ENCODE measurements at regions not wholly inside any gene's neighbourhood (a gene's known extent, or its start where the extent isn't known, plus 50 kb on each side); places are given as distances from the start of the nearest gene placed in this dataset.

DNA sequence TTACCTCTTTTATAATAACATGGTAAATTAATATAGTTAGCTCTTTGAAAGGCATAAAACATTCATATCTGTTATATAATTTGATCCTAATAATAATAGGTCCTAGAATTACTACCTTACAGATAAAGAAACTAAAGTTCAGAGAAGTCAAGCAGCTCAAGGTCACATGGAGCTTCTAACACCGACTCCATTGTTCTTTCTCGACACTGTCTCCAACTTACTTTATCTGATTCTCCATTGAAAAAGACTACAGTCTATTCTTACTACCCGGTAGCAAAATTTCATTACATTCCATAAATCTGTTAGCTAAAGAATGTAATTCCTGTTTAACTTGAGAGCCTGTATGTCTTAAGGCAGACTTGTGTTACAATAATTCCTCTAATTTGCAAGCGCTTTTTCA lies 96.3 kb upstream of the TMEM161B start:
- no peak for DNase-seq (ENCODE audit: low spot score)

DNA sequence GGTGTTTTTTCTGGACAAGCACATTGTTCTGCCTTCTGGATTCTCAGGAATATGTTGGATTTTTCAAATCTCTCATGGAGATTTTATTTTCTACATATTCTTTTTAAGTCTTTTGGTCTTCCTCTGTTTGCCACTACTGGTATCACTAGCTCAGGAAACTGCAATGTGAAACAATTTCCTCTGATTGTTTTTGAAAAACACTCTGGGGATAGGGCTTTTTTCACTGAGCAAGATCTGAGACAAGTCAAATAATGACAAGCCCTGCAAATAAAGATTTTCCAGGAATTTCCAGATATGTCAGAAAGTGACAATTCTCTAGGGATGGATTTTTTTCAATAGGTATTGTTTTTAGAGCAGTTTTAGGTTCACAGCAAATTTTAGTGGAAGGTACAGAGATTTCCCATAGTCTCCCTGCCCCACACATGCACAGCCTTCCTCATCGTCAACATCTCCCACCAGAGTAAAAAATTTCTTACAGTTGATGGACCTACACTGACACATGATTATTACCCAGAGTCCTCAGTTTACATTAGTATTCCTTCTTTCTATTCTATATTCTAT lies 86.9 kb upstream of the TMEM161B start:
- DNase-seq (ENCODE audit: low spot score): no peak

DNA sequence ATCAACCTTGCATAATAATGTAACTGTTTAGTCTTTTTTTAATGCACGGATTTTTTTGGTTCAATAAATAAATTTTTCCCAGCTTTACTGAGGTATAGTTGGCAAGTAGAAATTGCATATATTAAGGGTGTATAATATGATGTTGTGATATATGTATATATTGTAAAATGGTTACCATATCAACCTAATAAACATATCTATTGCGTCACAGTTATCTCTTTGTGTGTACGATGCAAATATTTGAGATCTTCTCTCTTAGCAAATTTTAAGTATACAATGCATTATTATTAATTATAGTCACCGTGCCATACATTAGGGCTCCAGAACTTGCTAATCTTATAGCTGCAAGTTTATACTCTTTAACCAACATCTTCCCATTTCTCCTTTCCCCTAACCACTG lies 57.2 kb upstream of the TMEM161B start:
- DNase-seq (ENCODE audit: low spot score): no peak

DNA sequence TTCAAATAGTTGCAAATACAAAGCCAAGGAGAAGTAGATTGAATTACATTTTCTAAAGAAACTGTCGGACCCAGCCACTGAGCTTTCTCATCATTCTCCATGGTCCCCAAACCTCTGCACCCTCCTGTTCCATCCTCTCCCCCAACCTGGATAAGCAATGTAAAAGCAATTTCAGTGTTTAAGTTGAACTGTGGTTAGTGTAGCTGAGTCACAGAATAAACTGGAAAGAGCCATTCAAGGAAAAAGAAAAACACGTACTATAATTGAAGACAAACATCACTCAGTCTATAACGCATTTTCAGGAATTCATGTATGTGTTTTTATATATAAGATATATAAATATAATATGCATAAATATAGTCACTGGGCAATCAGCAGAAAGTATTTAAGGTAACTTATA lies 54.1 kb upstream of the TMEM161B start:
- DNase-seq (ENCODE audit: low spot score): no peak

Data from CD4-positive, alpha-beta T cell treated with Interleukin-15 for 4 hours (primary cell).